ENCODE measurements at regions not wholly inside any gene's neighbourhood (a gene's known extent, or its start where the extent isn't known, plus 50 kb on each side); places are given as distances from the start of the nearest gene placed in this dataset.
"Not testable (repeated sequence)": the region's sequence is repeated elsewhere in the genome, so short reads cannot be mapped to it uniquely, and the experiment has no call there.

- no peak for DNase-seq (ENCODE audit: low spot score)
- H3K27ac Mint-ChIP-seq = no peak overlapping the region
- H3K4me1 Mint-ChIP-seq (ENCODE audit: low read depth) = no peaks in the 10 kb centered on the region
- no peak overlapping the region for H3K4me3 Mint-ChIP-seq
- no peaks in the 10 kb centered on the region for H3K9me3 Mint-ChIP-seq
- H3K27me3 Mint-ChIP-seq (ENCODE audit: low read depth) = peaks cover 14% of the 10 kb centered on the region
- no peaks in the 10 kb centered on the region for H3K36me3 Mint-ChIP-seq (ENCODE audit: low read depth)
Observed at GRCh38 chr3:139261754-139262586, 81.8 kb upstream of the MRPS22 start.

- H3K27ac Mint-ChIP-seq = no peak overlapping the region
- DNase-seq (ENCODE audit: low spot score) = no peak
- H3K9me3 Mint-ChIP-seq = no peaks in the 10 kb centered on the region
- H3K4me3 Mint-ChIP-seq = no peak overlapping the region
- H3K36me3 Mint-ChIP-seq (ENCODE audit: low read depth) = no peaks in the 10 kb centered on the region
- no peaks in the 10 kb centered on the region for H3K4me1 Mint-ChIP-seq (ENCODE audit: low read depth)
- peaks cover 3% of the 10 kb centered on the region for H3K27me3 Mint-ChIP-seq (ENCODE audit: low read depth)
Observed at GRCh38 chr3:139263798-139264197, 80.0 kb upstream of the MRPS22 start.

GRCh38 chr3:139264375-139264774 lies 79.4 kb upstream of the MRPS22 start:
- Mint-ChIP-seq H3K27ac (no peak overlapping the region), H3K27me3 (ENCODE audit: low read depth) (peaks cover 3% of the 10 kb centered on the region), H3K9me3 (no peaks in the 10 kb centered on the region), H3K36me3 (ENCODE audit: low read depth) (no peaks in the 10 kb centered on the region), H3K4me3 (no peak overlapping the region), H3K4me1 (ENCODE audit: low read depth) (no peaks in the 10 kb centered on the region)
- no peak for DNase-seq (ENCODE audit: low spot score)

- DNase-seq (ENCODE audit: low spot score) = no peak
- peaks cover 8% of the 10 kb centered on the region for H3K27me3 Mint-ChIP-seq (ENCODE audit: low read depth)
- no peaks in the 10 kb centered on the region for H3K9me3 Mint-ChIP-seq
- no peak overlapping the region for H3K4me3 Mint-ChIP-seq
- no peaks in the 10 kb centered on the region for H3K4me1 Mint-ChIP-seq (ENCODE audit: low read depth)
- H3K27ac Mint-ChIP-seq = no peak overlapping the region
- H3K36me3 Mint-ChIP-seq (ENCODE audit: low read depth) = no peaks in the 10 kb centered on the region
Observed at GRCh38 chr3:139265131-139266016, 78.4 kb upstream of the MRPS22 start.

GRCh38 chr3:139267300-139268246 lies 76.2 kb upstream of the MRPS22 start:
- peaks cover 6% of the 10 kb centered on the region for H3K27me3 Mint-ChIP-seq (ENCODE audit: low read depth)
- no peaks in the 10 kb centered on the region for H3K9me3 Mint-ChIP-seq
- H3K27ac Mint-ChIP-seq = no peak overlapping the region
- DNase-seq (ENCODE audit: low spot score) = no peak
- no peaks in the 10 kb centered on the region for H3K4me1 Mint-ChIP-seq (ENCODE audit: low read depth)
- H3K36me3 Mint-ChIP-seq (ENCODE audit: low read depth) = no peaks in the 10 kb centered on the region
- H3K4me3 Mint-ChIP-seq = no peak overlapping the region

GRCh38 chr3:139269984-139270383 lies 73.8 kb upstream of the MRPS22 start:
- DNase-seq (ENCODE audit: low spot score) = no peak
- H3K27me3 Mint-ChIP-seq (ENCODE audit: low read depth) = peaks cover 8% of the 10 kb centered on the region
- no peak overlapping the region for H3K4me3 Mint-ChIP-seq
- H3K9me3 Mint-ChIP-seq = no peaks in the 10 kb centered on the region
- no peak overlapping the region for H3K27ac Mint-ChIP-seq
- no peaks in the 10 kb centered on the region for H3K36me3 Mint-ChIP-seq (ENCODE audit: low read depth)
- no peaks in the 10 kb centered on the region for H3K4me1 Mint-ChIP-seq (ENCODE audit: low read depth)

GRCh38 chr3:139270652-139271051 lies 73.2 kb upstream of the MRPS22 start:
- not testable (repeated sequence) for H3K36me3 Mint-ChIP-seq (ENCODE audit: low read depth); H3K4me3 Mint-ChIP-seq; H3K27ac Mint-ChIP-seq; H3K9me3 Mint-ChIP-seq; DNase-seq (ENCODE audit: low spot score); H3K27me3 Mint-ChIP-seq (ENCODE audit: low read depth); H3K4me1 Mint-ChIP-seq (ENCODE audit: low read depth)

- H3K27ac Mint-ChIP-seq = no peak overlapping the region
- no peak for DNase-seq (ENCODE audit: low spot score)
- H3K4me3 Mint-ChIP-seq = no peak overlapping the region
- H3K36me3 Mint-ChIP-seq (ENCODE audit: low read depth) = no peaks in the 10 kb centered on the region
- H3K9me3 Mint-ChIP-seq = no peaks in the 10 kb centered on the region
- peaks cover 27% of the 10 kb centered on the region for H3K27me3 Mint-ChIP-seq (ENCODE audit: low read depth)
- H3K4me1 Mint-ChIP-seq (ENCODE audit: low read depth) = peaks cover 10% of the 10 kb centered on the region
Observed at GRCh38 chr3:139280027-139280671, 63.7 kb upstream of the MRPS22 start.

GRCh38 chr3:139281096-139281495 lies 62.7 kb upstream of the MRPS22 start:
- H3K27ac Mint-ChIP-seq = no peak overlapping the region
- no peak overlapping the region for H3K4me3 Mint-ChIP-seq
- no peaks in the 10 kb centered on the region for H3K36me3 Mint-ChIP-seq (ENCODE audit: low read depth)
- peaks cover 10% of the 10 kb centered on the region for H3K4me1 Mint-ChIP-seq (ENCODE audit: low read depth)
- H3K9me3 Mint-ChIP-seq = no peaks in the 10 kb centered on the region
- peaks cover 24% of the 10 kb centered on the region for H3K27me3 Mint-ChIP-seq (ENCODE audit: low read depth)
- no peak for DNase-seq (ENCODE audit: low spot score)

GRCh38 chr3:139281522-139282196 lies 62.2 kb upstream of the MRPS22 start:
- no peak overlapping the region for H3K4me3 Mint-ChIP-seq
- H3K9me3 Mint-ChIP-seq = no peaks in the 10 kb centered on the region
- H3K36me3 Mint-ChIP-seq (ENCODE audit: low read depth) = no peaks in the 10 kb centered on the region
- no peak for DNase-seq (ENCODE audit: low spot score)
- peaks cover 22% of the 10 kb centered on the region for H3K27me3 Mint-ChIP-seq (ENCODE audit: low read depth)
- peaks cover 10% of the 10 kb centered on the region for H3K4me1 Mint-ChIP-seq (ENCODE audit: low read depth)
- no peak overlapping the region for H3K27ac Mint-ChIP-seq

- no peak overlapping the region for H3K27ac Mint-ChIP-seq
- H3K36me3 Mint-ChIP-seq (ENCODE audit: low read depth) = no peaks in the 10 kb centered on the region
- DNase-seq (ENCODE audit: low spot score) = no peak
- peaks cover 10% of the 10 kb centered on the region for H3K4me1 Mint-ChIP-seq (ENCODE audit: low read depth)
- peaks cover 13% of the 10 kb centered on the region for H3K27me3 Mint-ChIP-seq (ENCODE audit: low read depth)
- H3K9me3 Mint-ChIP-seq = no peaks in the 10 kb centered on the region
- no peak overlapping the region for H3K4me3 Mint-ChIP-seq
Observed at GRCh38 chr3:139283301-139283700, 60.5 kb upstream of the MRPS22 start.

- no peak overlapping the region for H3K4me3 Mint-ChIP-seq
- no peak for DNase-seq (ENCODE audit: low spot score)
- no peak overlapping the region for H3K27ac Mint-ChIP-seq
- peaks cover 10% of the 10 kb centered on the region for H3K4me1 Mint-ChIP-seq (ENCODE audit: low read depth)
- peaks cover 12% of the 10 kb centered on the region for H3K27me3 Mint-ChIP-seq (ENCODE audit: low read depth)
- H3K9me3 Mint-ChIP-seq = no peaks in the 10 kb centered on the region
- H3K36me3 Mint-ChIP-seq (ENCODE audit: low read depth) = no peaks in the 10 kb centered on the region
Observed at GRCh38 chr3:139284221-139284620, 59.6 kb upstream of the MRPS22 start.

- no peak for DNase-seq (ENCODE audit: low spot score)
- Mint-ChIP-seq H3K4me1 (ENCODE audit: low read depth) (no peaks in the 10 kb centered on the region), H3K27ac (no peak overlapping the region), H3K27me3 (ENCODE audit: low read depth) (peaks cover 7% of the 10 kb centered on the region), H3K4me3 (no peak overlapping the region), H3K36me3 (ENCODE audit: low read depth) (no peaks in the 10 kb centered on the region), H3K9me3 (no peaks in the 10 kb centered on the region)
Observed at GRCh38 chr3:139285691-139286090, 58.1 kb upstream of the MRPS22 start.
